Liver (tissue), 8 donors: ENCODE measurements at regions not wholly inside any gene's neighbourhood (a gene's known extent, or its start where the extent isn't known, plus 50 kb on each side); places are given as distances from the start of the nearest gene placed in this dataset.

ENCODE experiments used
- DNase-seq: peaks from one replicate; pipeline ENCODE4 v3.0.0-alpha.2; 2017; ENCODE audit warnings: low spot score
- H3K27ac ChIP-seq, 2 donors: one replicate each; pipeline ENCODE4 v1.7.0; 2013; ENCODE audit warnings: inconsistent platforms in 2 of 2, low read length in 2 of 2, control low read depth in 1 of 2, low read depth in 1 of 2, mild to moderate bottlenecking in 1 of 2
- H3K27me3 ChIP-seq, 4 donors: one replicate each; pipeline versions ENCODE4 v1.6.1 to v1.7.0; 2013; ENCODE audit warnings: low read length in 3 of 4, inconsistent platforms in 1 of 4, mild to moderate bottlenecking in 1 of 4, moderate library complexity in 1 of 4; ENCODE audit not compliant: control insufficient read depth in 4 of 4, insufficient read depth in 4 of 4
- H3K36me3 ChIP-seq, 4 donors: one replicate each; pipeline versions ENCODE4 v1.6.1 to v1.7.0; 2013; ENCODE audit warnings: low read length in 3 of 4, mild to moderate bottlenecking in 3 of 4, low read depth in 1 of 4, moderate library complexity in 1 of 4; ENCODE audit not compliant: control insufficient read depth in 4 of 4, insufficient read depth in 3 of 4
- H3K4me1 ChIP-seq, 4 donors: one replicate each; pipeline versions ENCODE4 v1.6.1 to v1.7.0; 2013; ENCODE audit warnings: low read length in 3 of 4, mild to moderate bottlenecking in 3 of 4, moderate library complexity in 1 of 4; ENCODE audit not compliant: control insufficient read depth in 4 of 4, insufficient read depth in 4 of 4
- H3K4me3 ChIP-seq, 3 donors: one replicate each; pipeline versions ENCODE4 v1.6.1 to v1.7.0; 2013; ENCODE audit warnings: low read length in 3 of 3, control low read depth in 1 of 3, low read depth in 1 of 3, mild to moderate bottlenecking in 1 of 3
- H3K9ac ChIP-seq, 2 donors: one replicate each; pipeline ENCODE4 v1.7.0; 2013; ENCODE audit warnings: low read length in 2 of 2, mild to moderate bottlenecking in 2 of 2, moderate library complexity in 2 of 2, control low read depth in 1 of 2, low read depth in 1 of 2
- H3K9me3 ChIP-seq, 4 donors: one replicate each; pipeline versions ENCODE4 v1.6.1 to v1.7.0; 2013; ENCODE audit warnings: low read length in 3 of 4; ENCODE audit not compliant: control insufficient read depth in 4 of 4
- EGR1 ChIP-seq, 2 donors: IDR thresholded peaks; 2 replicates each; pipeline ENCODE4 v1.6.1; 2016 to 2018; ENCODE audit warnings: antibody characterized with exemption in 2 of 2, low read depth in 2 of 2
- FOXA1 ChIP-seq: IDR thresholded peaks from 2 replicates; pipeline ENCODE4 v1.6.1; 2016; ENCODE audit warnings: antibody characterized with exemption
- FOXA2 ChIP-seq: IDR thresholded peaks from 2 replicates; pipeline ENCODE4 v1.6.1; 2016; ENCODE audit warnings: antibody characterized with exemption
- HNF4A ChIP-seq, 2 donors: conservative IDR thresholded peaks; 2 replicates each; pipeline ENCODE4 v1.6.1; 2016; ENCODE audit warnings: antibody characterized with exemption in 2 of 2, mild to moderate bottlenecking in 2 of 2
- HNF4G ChIP-seq: IDR thresholded peaks from 2 replicates; pipeline ENCODE4 v1.6.1; 2016; ENCODE audit warnings: antibody characterized with exemption
- JUND ChIP-seq, 2 donors: IDR thresholded peaks; 2 replicates each; pipeline ENCODE4 v1.6.1; 2016; ENCODE audit warnings: antibody characterized with exemption in 2 of 2
- NR2F2 ChIP-seq: IDR thresholded peaks from 2 replicates; pipeline ENCODE4 v1.6.1; 2016; ENCODE audit warnings: antibody characterized with exemption
- RAD21 ChIP-seq, 2 donors: IDR thresholded peaks; 2 replicates each; pipeline ENCODE4 v1.6.1; 2016; ENCODE audit warnings: antibody characterized with exemption in 2 of 2, mild to moderate bottlenecking in 2 of 2
- RXRA ChIP-seq, 2 donors: IDR thresholded peaks; 2 replicates each; pipeline ENCODE4 v1.6.1; 2017 to 2018; ENCODE audit warnings: antibody characterized with exemption in 2 of 2, mild to moderate bottlenecking in 1 of 2
- SP1 ChIP-seq: IDR thresholded peaks from 2 replicates; pipeline ENCODE4 v1.6.1; 2018; ENCODE audit warnings: antibody characterized with exemption, mild to moderate bottlenecking
- TAF1 ChIP-seq: conservative IDR thresholded peaks from 2 replicates; pipeline ENCODE4 v1.6.1; 2016; ENCODE audit warnings: antibody characterized with exemption, mild to moderate bottlenecking
- YY1 ChIP-seq: IDR thresholded peaks from 2 replicates; pipeline ENCODE4 v1.6.1; 2016; ENCODE audit warnings: antibody characterized with exemption, mild to moderate bottlenecking
- WGBS: extraction: QIAGEN DNeasy Blood & Tissue Kit; methylation state at CpG from one replicate; pipeline ENCODE4 v1.1.7; 2013; 5-methylcytosine and 5-hydroxymethylcytosine counted together
- TF ChIP-seq, protein P1 (sequence below): IDR thresholded peaks from 2 replicates; pipeline ENCODE4 v1.6.1; 2016; ENCODE audit warnings: antibody characterized with exemption
- TF ChIP-seq, protein P2 (sequence below): IDR thresholded peaks from 2 replicates; pipeline ENCODE4 v1.6.1; 2016; ENCODE audit warnings: antibody characterized with exemption
- TF ChIP-seq, protein P3 (sequence below): fragments of 150-350 bp; IDR thresholded peaks from 2 replicates; pipeline ENCODE4 v1.5.1; 2017; ENCODE audit warnings: improper control_type of control experiment, low read depth, low read length; ENCODE audit not compliant: missing input control
- TF ChIP-seq, protein P4 (sequence below): IDR thresholded peaks from 2 replicates; pipeline ENCODE4 v1.6.1; 2016; ENCODE audit warnings: antibody characterized with exemption, mild to moderate bottlenecking
- donor health status: healthy.
- donor health status: healthy.
- donor health status: healthy.
- donor health status: healthy.
- donor health status: healthy.

DNA sequence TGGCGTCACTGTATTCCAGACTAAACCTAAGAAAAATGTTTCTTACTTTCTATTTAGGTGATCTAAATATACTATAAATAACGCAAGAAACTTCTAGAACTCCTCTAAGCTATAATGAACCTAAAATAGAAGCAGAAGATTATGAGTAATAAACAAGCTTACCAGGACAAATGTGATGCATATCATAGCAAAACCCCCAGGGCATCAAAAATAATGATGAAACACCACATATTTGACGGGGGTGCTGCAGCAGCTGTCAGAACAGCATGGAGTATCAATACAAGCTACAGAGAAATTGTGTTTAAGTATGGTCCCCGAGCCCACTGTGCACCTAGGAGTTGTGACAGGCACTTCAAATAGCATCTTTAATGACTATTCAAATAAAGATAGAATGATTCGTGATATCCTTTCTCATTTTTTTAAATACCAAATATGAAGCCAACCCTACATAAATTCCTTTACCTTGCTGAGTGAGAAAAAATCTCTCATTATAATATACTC, 337.3 kb downstream of the CENPC start:
- Histone ChIP-seq H3K9ac (no peak overlapping the region), H3K4me1 (no peaks in the 10 kb centered on the region), H3K36me3 (no peaks in the 10 kb centered on the region), H3K9me3 (no peaks in the 10 kb centered on the region), H3K4me3 (no peak overlapping the region), H3K27ac (no peak overlapping the region), H3K27me3 (peaks cover 0 to 3% (median 0%) of the 10 kb centered on the region in 4 donors)
- TF ChIP-seq, protein P1, sequence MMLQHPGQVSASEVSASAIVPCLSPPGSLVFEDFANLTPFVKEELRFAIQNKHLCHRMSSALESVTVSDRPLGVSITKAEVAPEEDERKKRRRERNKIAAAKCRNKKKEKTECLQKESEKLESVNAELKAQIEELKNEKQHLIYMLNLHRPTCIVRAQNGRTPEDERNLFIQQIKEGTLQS: no peak
- TF ChIP-seq NR2F2: no peak
- TF ChIP-seq JUND (IDR thresholded peaks at IDR 0.05): no peak
- no peak for TF ChIP-seq FOXA1
- no peak for TF ChIP-seq FOXA2
- no peak for TF ChIP-seq EGR1 (IDR thresholded peaks at IDR 0.05; ENCODE audit: low read depth in 2 of 2)
- no peak for TF ChIP-seq TAF1
- TF ChIP-seq RXRA (IDR thresholded peaks at IDR 0.05): no peak
- TF ChIP-seq HNF4A (conservative IDR thresholded peaks at IDR 0.05): no peak
- TF ChIP-seq RAD21 (IDR thresholded peaks at IDR 0.05): no peak
- TF ChIP-seq, protein P2, sequence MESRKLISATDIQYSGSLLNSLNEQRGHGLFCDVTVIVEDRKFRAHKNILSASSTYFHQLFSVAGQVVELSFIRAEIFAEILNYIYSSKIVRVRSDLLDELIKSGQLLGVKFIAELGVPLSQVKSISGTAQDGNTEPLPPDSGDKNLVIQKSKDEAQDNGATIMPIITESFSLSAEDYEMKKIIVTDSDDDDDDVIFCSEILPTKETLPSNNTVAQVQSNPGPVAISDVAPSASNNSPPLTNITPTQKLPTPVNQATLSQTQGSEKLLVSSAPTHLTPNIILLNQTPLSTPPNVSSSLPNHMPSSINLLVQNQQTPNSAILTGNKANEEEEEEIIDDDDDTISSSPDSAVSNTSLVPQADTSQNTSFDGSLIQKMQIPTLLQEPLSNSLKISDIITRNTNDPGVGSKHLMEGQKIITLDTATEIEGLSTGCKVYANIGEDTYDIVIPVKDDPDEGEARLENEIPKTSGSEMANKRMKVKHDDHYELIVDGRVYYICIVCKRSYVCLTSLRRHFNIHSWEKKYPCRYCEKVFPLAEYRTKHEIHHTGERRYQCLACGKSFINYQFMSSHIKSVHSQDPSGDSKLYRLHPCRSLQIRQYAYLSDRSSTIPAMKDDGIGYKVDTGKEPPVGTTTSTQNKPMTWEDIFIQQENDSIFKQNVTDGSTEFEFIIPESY: no peak
- TF ChIP-seq SP1: no peak
- no peak for TF ChIP-seq YY1
- no peak for TF ChIP-seq HNF4G
- TF ChIP-seq, protein P3, sequence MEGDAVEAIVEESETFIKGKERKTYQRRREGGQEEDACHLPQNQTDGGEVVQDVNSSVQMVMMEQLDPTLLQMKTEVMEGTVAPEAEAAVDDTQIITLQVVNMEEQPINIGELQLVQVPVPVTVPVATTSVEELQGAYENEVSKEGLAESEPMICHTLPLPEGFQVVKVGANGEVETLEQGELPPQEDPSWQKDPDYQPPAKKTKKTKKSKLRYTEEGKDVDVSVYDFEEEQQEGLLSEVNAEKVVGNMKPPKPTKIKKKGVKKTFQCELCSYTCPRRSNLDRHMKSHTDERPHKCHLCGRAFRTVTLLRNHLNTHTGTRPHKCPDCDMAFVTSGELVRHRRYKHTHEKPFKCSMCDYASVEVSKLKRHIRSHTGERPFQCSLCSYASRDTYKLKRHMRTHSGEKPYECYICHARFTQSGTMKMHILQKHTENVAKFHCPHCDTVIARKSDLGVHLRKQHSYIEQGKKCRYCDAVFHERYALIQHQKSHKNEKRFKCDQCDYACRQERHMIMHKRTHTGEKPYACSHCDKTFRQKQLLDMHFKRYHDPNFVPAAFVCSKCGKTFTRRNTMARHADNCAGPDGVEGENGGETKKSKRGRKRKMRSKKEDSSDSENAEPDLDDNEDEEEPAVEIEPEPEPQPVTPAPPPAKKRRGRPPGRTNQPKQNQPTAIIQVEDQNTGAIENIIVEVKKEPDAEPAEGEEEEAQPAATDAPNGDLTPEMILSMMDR: no peak
- DNase-seq: no peak
- 63% methylated on average over 5 of the region's 5 CpGs for WGBS

DNA sequence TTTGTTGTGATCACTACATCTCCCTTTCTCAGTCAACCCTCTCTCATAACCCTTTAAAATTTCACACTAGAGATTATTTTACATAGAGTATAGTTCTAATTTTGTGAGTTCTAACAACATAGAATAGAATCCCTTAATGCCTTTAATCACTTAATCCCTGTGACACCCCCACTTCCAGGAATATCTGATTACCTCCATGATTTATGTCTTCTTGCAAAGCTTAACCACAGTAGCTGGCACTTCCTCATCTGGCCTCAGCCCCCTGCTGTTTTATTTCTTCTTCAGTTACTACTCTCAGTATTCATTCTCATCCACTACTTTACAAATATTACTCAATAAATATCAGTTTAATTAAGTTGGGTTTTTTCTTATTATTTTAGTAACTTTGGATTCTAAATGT, 340.9 kb downstream of the CENPC start:
- H3K9me3 ChIP-seq: no peaks in the 10 kb centered on the region
- peaks cover 0 to 3% (median 0%) of the 10 kb centered on the region in 4 donors for H3K27me3 ChIP-seq
- H3K9ac ChIP-seq: no peak overlapping the region
- no peak for DNase-seq
- TF ChIP-seq, protein P3: no peak
- no peak for TF ChIP-seq HNF4G
- TF ChIP-seq RXRA (IDR thresholded peaks at IDR 0.05): no peak
- no peak for TF ChIP-seq TAF1
- no peak for TF ChIP-seq YY1
- TF ChIP-seq HNF4A (conservative IDR thresholded peaks at IDR 0.05): no peak
- TF ChIP-seq, protein P4, sequence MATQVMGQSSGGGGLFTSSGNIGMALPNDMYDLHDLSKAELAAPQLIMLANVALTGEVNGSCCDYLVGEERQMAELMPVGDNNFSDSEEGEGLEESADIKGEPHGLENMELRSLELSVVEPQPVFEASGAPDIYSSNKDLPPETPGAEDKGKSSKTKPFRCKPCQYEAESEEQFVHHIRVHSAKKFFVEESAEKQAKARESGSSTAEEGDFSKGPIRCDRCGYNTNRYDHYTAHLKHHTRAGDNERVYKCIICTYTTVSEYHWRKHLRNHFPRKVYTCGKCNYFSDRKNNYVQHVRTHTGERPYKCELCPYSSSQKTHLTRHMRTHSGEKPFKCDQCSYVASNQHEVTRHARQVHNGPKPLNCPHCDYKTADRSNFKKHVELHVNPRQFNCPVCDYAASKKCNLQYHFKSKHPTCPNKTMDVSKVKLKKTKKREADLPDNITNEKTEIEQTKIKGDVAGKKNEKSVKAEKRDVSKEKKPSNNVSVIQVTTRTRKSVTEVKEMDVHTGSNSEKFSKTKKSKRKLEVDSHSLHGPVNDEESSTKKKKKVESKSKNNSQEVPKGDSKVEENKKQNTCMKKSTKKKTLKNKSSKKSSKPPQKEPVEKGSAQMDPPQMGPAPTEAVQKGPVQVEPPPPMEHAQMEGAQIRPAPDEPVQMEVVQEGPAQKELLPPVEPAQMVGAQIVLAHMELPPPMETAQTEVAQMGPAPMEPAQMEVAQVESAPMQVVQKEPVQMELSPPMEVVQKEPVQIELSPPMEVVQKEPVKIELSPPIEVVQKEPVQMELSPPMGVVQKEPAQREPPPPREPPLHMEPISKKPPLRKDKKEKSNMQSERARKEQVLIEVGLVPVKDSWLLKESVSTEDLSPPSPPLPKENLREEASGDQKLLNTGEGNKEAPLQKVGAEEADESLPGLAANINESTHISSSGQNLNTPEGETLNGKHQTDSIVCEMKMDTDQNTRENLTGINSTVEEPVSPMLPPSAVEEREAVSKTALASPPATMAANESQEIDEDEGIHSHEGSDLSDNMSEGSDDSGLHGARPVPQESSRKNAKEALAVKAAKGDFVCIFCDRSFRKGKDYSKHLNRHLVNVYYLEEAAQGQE: no peak
- TF ChIP-seq RAD21 (IDR thresholded peaks at IDR 0.05): no peak
- TF ChIP-seq, protein P2: no peak
- TF ChIP-seq, protein P1: no peak
- no peak for TF ChIP-seq SP1
- no peak for TF ChIP-seq EGR1 (IDR thresholded peaks at IDR 0.05; ENCODE audit: low read depth in 2 of 2)
- no peak for TF ChIP-seq JUND (IDR thresholded peaks at IDR 0.05)
- no peak for TF ChIP-seq NR2F2
- H3K4me1 ChIP-seq: no peaks in the 10 kb centered on the region
- H3K27ac ChIP-seq: no peak overlapping the region
- no peaks in the 10 kb centered on the region for H3K36me3 ChIP-seq
- H3K4me3 ChIP-seq: no peak overlapping the region
